ENCODE measurements at regions not wholly inside any gene's neighbourhood (a gene's known extent, or its start where the extent isn't known, plus 50 kb on each side); places are given as distances from the start of the nearest gene placed in this dataset.
A peak's percentile ranks its signal among the peaks of the same experiment; 100 is the strongest.

DNA sequence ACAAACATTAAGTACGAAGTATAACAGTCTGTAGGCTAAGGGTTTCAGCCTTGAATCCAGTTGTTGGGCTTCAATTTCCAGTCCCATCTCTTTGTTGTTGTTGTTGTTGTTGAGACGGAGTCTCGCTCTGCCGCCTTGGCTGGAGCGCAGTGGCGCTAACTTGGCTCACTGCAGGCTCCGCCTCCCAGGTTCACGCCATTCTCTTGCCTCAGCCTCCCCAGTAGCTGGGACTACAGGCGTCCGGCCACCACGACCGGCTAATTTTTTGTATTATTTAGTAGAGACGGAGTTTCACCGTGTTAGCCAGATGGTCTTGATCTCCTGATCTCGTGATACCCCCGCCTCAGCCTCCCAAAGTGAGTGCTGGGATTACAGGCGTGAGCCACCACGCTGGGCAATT lies 464.9 kb downstream of the ANKRD7 start:
- no peak for DNase-seq (ENCODE audit: low read depth, low spot score)

DNA sequence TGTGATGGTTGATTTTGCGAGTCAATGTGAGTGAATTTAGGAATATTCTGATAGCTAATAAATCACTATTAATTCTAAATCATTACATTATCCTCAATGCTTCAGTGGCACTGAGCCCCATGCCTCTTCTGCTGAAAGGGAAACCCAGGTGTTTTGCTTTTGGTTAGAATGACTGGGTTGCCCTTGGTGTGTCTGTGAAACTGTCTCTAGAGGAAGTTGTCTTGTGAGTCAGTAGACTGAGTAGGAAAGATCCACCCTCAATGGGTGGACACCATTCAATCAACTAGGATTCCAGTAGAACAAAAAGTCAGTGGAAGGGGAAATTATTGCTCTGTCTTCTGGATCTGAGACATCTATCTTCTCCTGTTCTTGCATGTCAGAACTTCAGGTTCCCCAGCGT lies 472.4 kb downstream of the ANKRD7 start:
- DNase-seq (ENCODE audit: low read depth, low spot score) = no peak

DNA sequence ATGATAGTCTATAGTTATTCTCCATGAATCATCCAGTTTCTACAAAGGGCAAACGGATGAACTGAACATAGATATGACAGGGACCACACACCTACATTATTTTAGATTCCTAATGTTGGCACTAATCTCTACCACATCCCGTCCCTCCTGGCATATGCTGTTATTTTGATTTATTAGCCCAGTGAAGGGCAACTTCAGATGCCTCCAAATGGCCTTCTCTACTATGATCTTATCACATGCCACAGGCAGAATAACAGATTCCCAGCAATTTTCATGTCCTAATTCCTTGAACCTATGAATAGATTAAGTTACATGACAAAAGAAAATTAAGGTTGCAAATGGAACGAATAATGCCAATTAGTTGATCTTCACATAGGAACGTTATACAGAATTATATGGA lies 474.7 kb downstream of the ANKRD7 start:
- DNase-seq (ENCODE audit: low read depth, low spot score) = no peak

- DNase-seq (ENCODE audit: low read depth, low spot score) = no peak
These were observed 484.2 kb downstream of the ANKRD7 start for GRCh38 chr7:118708741-118709140.

GRCh38 chr7:118711688-118712087 lies 487.2 kb downstream of the ANKRD7 start:
- no peak for DNase-seq (ENCODE audit: low read depth, low spot score)

GRCh38 chr7:118713039-118713438 lies 488.5 kb downstream of the ANKRD7 start:
- no peak for DNase-seq (ENCODE audit: low read depth, low spot score)

DNA sequence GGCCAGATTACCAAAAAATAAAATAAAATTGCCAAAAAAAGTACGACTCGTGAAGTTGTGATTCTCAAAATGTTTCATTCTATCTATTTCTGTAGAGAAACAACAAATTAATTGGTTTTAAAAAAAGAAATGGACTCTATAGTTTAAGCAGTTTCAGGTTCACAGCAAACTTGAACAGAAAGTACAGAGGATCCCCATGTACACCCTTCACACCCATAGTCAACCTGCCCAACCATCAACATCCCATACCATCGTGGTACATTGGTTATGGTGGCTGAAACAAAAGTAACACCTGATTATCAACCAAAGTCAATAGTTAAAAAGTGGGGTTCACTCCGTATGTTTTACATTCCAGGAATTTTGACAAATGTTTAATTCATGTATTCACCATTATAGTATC lies 496.1 kb downstream of the ANKRD7 start:
- DNase-seq (ENCODE audit: low read depth, low spot score) = no peak

DNA sequence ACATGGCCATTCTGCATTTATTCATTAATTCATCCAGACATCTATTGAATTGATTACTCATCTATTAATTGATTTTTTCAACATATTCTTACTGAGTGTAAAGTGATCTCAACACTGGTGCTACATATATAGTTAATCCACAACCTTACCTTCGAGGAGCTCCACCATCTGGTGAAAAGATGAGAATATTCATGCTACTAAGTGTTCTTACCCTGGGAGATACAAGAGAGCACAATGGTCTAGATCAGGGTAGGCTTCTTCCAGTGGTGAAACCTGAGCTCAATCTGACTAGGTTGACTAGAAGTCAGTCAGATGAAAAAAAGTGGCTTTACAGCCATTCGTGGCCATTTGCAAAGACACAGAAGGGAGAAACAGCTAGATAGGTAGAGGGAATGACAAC lies 507.4 kb downstream of the ANKRD7 start:
- no peak for DNase-seq (ENCODE audit: low read depth, low spot score)

GRCh38 chr7:118734541-118734940 lies 510.0 kb downstream of the ANKRD7 start:
- peak; percentile 30 for DNase-seq (ENCODE audit: low read depth, low spot score)

DNA sequence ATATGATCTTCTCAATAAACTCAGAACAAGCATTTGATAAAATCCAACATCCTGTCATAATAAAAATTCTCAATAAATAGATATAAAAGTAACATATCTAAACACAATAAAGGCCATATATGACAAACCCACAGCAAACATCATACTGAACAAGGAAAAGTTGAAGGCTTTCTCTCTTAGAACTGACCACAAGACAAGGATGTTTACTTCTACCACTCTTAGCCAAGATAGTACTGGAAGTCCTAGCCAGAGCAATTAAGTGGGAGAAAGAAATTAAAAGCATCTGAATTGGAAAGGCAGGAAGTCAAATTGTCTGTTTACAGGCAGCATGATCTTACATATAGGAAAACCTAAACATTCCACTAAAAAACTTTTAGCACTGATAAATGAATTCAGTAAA lies 510.9 kb downstream of the ANKRD7 start:
- no peak for DNase-seq (ENCODE audit: low read depth, low spot score)

DNA sequence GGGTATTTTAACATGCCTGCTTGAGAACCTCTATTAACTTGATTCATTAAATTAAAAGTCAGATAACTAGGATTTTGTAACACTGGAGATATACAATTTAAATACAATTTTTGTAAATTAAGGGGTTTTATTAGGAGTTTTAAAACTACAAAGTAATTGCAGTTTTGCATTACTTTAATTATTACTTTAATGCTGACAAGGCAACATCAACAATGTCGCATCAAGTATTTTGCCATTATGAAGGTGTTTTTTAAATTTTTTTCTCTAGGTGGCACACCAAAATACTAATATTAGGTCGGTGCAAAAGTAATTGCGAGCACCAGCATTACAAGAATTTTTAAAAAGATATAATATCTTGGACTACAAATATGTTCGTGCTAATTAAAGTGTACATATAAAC lies 513.4 kb downstream of the ANKRD7 start:
- DNase-seq (ENCODE audit: low read depth, low spot score) = no peak

- no peak for DNase-seq (ENCODE audit: low read depth, low spot score)
These were observed 521.4 kb downstream of the ANKRD7 start for GRCh38 chr7:118745927-118746326.

- DNase-seq (ENCODE audit: low read depth, low spot score) = no peak
These were observed 523.0 kb downstream of the ANKRD7 start for GRCh38 chr7:118747473-118747872.

GRCh38 chr7:118753479-118753878 lies 529.0 kb downstream of the ANKRD7 start:
- no peak for DNase-seq (ENCODE audit: low read depth, low spot score)

DNA sequence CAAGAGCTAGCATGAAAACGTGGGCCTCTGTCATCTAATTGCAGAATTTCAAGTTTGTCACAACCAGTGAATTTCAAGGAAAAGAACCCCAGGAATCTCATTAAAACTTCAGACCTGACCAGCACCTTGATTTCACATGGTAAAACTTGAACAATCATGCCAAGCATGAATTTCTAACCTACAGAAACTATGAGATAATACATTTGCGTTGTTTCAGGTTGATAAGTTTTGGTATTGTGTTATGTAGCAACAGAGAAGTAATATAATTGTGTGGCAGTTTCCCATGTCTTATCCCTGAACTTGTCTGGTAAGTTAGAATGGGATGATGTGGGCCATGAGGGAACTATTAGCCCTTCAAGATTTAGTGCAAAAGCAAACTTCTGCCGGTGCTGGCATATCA lies 530.1 kb downstream of the ANKRD7 start:
- no peak for DNase-seq (ENCODE audit: low read depth, low spot score)

- peak; percentile 12 for DNase-seq (ENCODE audit: low read depth, low spot score)
These were observed 530.6 kb downstream of the ANKRD7 start for GRCh38 chr7:118755067-118755625.

- no peak for DNase-seq (ENCODE audit: low read depth, low spot score)
These were observed 532.6 kb downstream of the ANKRD7 start for GRCh38 chr7:118757066-118757465.

DNA sequence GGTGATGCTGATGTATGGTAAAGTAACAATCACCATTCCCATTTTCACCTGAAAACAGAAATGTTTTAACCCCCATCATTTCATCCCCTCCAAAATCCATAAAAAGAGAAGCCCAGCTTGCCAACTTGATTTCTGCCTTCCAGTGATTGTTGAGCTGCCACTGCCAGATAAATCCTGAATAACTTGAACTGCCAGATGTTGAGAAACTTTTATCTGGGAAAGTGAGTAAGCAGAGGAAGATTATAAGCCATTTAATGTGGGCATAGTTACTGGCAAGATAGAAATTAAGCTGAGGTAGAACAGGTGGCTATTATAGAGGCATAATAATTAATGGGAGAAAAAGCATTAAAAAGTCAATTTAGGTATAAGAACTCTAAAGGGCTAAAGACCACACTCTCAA lies 534.1 kb downstream of the ANKRD7 start:
- DNase-seq (ENCODE audit: low read depth, low spot score) = no peak

DNA sequence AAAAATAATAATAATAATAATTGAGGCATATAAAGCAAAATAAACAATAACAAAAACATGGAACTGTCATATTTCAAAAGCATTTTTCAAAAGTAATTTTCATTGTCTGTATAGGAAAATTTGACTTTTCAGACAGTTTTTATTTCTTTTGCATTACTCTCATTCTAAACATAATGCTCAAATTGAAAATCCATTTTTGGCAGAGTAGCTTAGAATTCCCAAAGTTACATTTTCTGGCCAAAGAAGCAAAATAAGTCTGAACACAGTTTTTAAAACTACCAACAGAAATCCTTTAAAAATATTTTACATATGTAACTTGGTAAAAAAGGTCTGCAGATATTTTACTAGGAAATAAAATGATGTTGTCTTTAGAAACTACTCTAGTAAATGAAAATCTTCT lies 535.4 kb downstream of the ANKRD7 start:
- no peak for DNase-seq (ENCODE audit: low read depth, low spot score)

DNA sequence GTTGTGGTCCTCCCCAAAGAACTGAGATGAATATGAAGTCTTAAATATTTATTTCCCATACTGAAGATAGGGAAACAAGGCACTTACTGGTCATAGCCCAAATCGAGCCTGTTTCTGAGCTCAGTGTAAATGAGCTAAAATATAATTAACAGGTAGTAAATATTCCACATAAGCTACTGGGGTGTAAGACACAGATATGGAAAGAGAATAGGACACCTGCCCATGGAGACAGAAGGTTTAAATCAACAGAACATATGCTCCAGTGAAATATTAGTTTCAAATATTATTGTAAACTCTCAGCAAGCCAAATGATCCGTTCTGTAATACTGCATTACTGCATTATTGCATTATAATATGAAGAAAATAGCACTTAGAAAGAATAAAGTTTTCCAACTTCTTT lies 537.9 kb downstream of the ANKRD7 start:
- no peak for DNase-seq (ENCODE audit: low read depth, low spot score)

DNA sequence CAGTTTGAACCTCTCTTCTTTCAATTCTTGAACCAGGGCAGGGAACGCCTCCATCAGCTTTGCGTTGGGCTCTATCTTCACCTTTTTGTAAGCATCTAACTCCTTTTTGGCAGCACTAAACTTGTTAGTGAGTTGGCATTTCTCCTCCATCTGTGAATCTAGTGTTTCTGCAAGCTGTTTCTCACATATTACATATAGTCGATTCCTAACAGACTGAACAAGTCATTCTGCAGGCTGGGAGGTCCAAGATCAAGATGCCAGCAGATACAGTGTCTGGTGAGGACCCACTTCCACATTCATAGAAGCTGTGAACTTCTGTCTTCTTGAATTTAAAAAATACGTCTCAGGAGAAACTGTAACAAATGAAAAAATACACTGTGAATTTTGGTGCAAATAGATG lies 539.7 kb downstream of the ANKRD7 start:
- no peak for DNase-seq (ENCODE audit: low read depth, low spot score)

DNA sequence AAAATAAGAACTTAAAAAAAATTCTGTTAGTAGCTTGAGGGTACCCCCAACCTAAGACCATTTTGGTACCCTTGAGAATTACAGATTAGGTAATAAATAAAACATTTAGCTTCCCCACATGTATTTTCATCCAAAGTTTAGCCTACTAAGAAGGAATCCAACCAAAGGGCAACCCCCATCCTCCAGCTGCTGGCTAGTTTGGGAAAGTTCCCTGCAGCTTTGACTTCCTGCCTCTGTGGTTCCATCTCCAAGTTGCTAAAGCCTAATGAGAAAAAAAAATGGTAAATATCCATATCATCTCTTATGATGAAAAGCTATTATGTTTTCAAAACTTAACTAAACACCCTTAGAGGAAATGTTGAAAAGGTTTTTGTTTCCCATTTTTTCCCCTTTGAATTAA lies 547.2 kb downstream of the ANKRD7 start:
- no peak for DNase-seq (ENCODE audit: low read depth, low spot score)

DNA sequence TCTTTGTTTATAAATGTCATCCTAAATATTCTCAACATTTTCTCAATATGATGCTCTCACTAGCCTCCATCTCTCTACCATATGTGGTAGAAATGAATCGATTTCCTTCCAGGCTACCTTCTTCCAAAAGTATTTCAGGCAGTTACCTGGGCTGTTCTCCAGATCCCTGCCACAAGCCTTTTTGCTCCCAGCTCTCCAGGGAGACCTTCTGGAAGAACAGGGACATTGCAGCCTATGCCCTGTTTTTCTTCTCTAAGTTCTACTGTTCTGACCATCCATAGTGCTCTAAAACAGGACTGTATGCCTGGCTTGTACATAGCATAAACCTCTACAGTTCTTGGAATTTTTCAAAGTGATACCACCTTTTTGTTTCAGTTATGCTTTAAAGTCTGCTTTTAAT lies 552.8 kb downstream of the ANKRD7 start:
- DNase-seq (ENCODE audit: low read depth, low spot score) = no peak

- no peak for DNase-seq (ENCODE audit: low read depth, low spot score)
These were observed 568.2 kb downstream of the ANKRD7 start for GRCh38 chr7:118792682-118793081.

GRCh38 chr7:118793582-118793981 lies 569.1 kb downstream of the ANKRD7 start:
- no peak for DNase-seq (ENCODE audit: low read depth, low spot score)
